B cell (primary cell): ENCODE measurements at regions not wholly inside any gene's neighbourhood (a gene's known extent, or its start where the extent isn't known, plus 50 kb on each side); places are given as distances from the start of the nearest gene placed in this dataset.

ENCODE experiments used
- EZH2 ChIP-seq: IDR thresholded peaks from 2 replicates; pipeline ENCODE4 v1.6.1; 2012; ENCODE audit warnings: borderline replicate concordance, low read depth, mild to moderate bottlenecking, moderate library complexity, low read length; ENCODE audit not compliant: insufficient read depth, poor library complexity, severe bottlenecking
- TF ChIP-seq, protein P1 (sequence below): fragments of 200-600 bp; IDR thresholded peaks from one replicate; pipeline ENCODE4 v1.8.0; 2022; ENCODE audit warnings: antibody characterized with exemption, mild to moderate bottlenecking

DNA sequence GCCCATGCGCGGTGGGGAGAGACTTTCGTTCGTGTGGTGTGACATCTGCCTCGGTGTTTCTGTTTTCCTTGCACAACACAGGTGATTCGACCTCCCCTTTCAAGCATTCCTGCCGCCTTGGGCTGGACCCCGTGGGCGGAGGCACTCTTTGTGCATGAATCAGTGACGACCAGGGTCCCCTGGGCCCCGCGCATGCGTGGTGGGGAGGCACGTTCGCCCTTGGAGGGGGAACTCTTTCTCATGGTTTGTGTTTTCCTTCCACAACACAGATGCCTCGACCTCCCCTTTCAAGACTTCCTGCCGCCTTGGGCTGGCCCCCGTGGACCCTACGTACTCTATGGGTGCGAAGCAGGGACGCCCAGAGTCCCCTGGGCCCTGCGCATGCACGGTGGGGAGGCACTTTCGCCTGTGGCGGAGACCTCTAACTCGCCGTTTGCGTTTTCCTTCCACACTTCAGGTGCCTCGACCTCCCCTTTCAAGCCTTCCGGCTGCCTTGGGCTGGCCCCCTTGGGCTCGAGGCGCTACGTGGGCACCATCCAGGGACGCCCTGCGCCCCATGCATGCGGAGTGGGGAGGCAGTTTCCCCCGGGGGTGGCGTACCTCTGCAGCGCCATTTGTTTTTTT, 340.9 kb downstream of the ALG10 start:
- TF ChIP-seq, protein P1, sequence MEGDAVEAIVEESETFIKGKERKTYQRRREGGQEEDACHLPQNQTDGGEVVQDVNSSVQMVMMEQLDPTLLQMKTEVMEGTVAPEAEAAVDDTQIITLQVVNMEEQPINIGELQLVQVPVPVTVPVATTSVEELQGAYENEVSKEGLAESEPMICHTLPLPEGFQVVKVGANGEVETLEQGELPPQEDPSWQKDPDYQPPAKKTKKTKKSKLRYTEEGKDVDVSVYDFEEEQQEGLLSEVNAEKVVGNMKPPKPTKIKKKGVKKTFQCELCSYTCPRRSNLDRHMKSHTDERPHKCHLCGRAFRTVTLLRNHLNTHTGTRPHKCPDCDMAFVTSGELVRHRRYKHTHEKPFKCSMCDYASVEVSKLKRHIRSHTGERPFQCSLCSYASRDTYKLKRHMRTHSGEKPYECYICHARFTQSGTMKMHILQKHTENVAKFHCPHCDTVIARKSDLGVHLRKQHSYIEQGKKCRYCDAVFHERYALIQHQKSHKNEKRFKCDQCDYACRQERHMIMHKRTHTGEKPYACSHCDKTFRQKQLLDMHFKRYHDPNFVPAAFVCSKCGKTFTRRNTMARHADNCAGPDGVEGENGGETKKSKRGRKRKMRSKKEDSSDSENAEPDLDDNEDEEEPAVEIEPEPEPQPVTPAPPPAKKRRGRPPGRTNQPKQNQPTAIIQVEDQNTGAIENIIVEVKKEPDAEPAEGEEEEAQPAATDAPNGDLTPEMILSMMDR, result no peak
- TF ChIP-seq EZH2, result no peak
